Natural killer cell (primary cell): ENCODE measurements at regions not wholly inside any gene's neighbourhood (a gene's known extent, or its start where the extent isn't known, plus 50 kb on each side); places are given as distances from the start of the nearest gene placed in this dataset.

ENCODE experiments used
- ATAC-seq, 3 donors: fragments of 150-1000 bp in 2 of 3; fragments of 200-7000 bp in 1 of 3; cut with Tn5 transposase; 1 replicate in 1 of 3; 2 replicates in 2 of 3; pipeline ENCODE4 v1.10.0; 2021; ENCODE audit warnings: mild to moderate bottlenecking in 2 of 3, moderate library complexity in 2 of 3
- DNase-seq, 2 donors: peaks; one replicate each; pipeline versions ENCODE4 v3.0.0 to v3.0.0-alpha.2; 2013 to 2021; ENCODE audit warnings: mixed read lengths in 1 of 2
- H3K27ac ChIP-seq: one replicate; pipeline ENCODE4 v1.5.1; 2013; ENCODE audit warnings: mild to moderate bottlenecking, low read length
- H3K27me3 ChIP-seq: one replicate; pipeline ENCODE4 v1.6.1; 2013; ENCODE audit warnings: low read length; ENCODE audit not compliant: control insufficient read depth, insufficient read depth
- H3K36me3 ChIP-seq: one replicate; pipeline ENCODE4 v1.6.1; 2013; ENCODE audit warnings: low read length; ENCODE audit not compliant: control insufficient read depth, insufficient read depth
- H3K4me1 ChIP-seq: one replicate; pipeline ENCODE4 v1.6.1; 2013; ENCODE audit warnings: low read length; ENCODE audit not compliant: control insufficient read depth, insufficient read depth
- H3K4me3 ChIP-seq: one replicate; pipeline ENCODE4 v1.5.1; 2013; ENCODE audit warnings: low read length
- H3K9me3 ChIP-seq: one replicate; pipeline ENCODE4 v1.6.1; 2013; ENCODE audit warnings: low read length; ENCODE audit not compliant: control insufficient read depth, insufficient read depth
- H3K27ac Mint-ChIP-seq, 2 donors: one replicate each; pipeline ENCODE4 v1.8.0; 2022; ENCODE audit warnings: mild to moderate bottlenecking in 2 of 2, mixed read lengths in 2 of 2, moderate library complexity in 1 of 2
- H3K27me3 Mint-ChIP-seq, 2 donors: one replicate each; pipeline ENCODE4 v1.8.0; 2022; ENCODE audit warnings: low read depth in 2 of 2, mixed read lengths in 2 of 2
- H3K36me3 Mint-ChIP-seq: one replicate; pipeline ENCODE4 v1.8.0; 2022; ENCODE audit warnings: mixed read lengths
- H3K4me1 Mint-ChIP-seq, 2 donors: one replicate each; pipeline ENCODE4 v1.8.0; 2022; ENCODE audit warnings: mixed read lengths in 2 of 2
- H3K4me3 Mint-ChIP-seq: one replicate; pipeline ENCODE4 v1.8.0; 2022; ENCODE audit warnings: mild to moderate bottlenecking, moderate library complexity, mixed read lengths
- H3K9me3 Mint-ChIP-seq, 2 donors: one replicate each; pipeline ENCODE4 v1.8.0; 2022; ENCODE audit warnings: mixed read lengths in 2 of 2
- CTCF ChIP-seq: fragments of 200-600 bp; IDR thresholded peaks from one replicate; pipeline ENCODE4 v1.8.0; 2022; ENCODE audit warnings: antibody characterized with exemption
- WGBS: methylation state at CpG from one replicate; pipeline ENCODE4 v1.1.7; 2013; ENCODE audit warnings: missing lambda C conversion rate; ENCODE audit not compliant: insufficient coverage; 5-methylcytosine and 5-hydroxymethylcytosine counted together
- intact Hi-C: fragments of 100-400 bp; cut with micrococcal nuclease; formaldehyde crosslinking; loops from one replicate; pipeline ENCODE4 v1.14.2; 2022

GRCh38 chr15:39453620-39454019 lies 127.3 kb upstream of the THBS1 start:
- Histone ChIP-seq H3K27ac (no peak overlapping the region), H3K4me1 (no peaks in the 10 kb centered on the region), H3K36me3 (no peaks in the 10 kb centered on the region), H3K4me3 (no peak overlapping the region), H3K27me3 (no peaks in the 10 kb centered on the region), H3K9me3 (no peaks in the 10 kb centered on the region)
- H3K9me3 Mint-ChIP-seq = no peaks in the 10 kb centered on the region
- no peaks in the 10 kb centered on the region for H3K4me1 Mint-ChIP-seq
- 23% methylated on average over 4 of the region's 4 CpGs for WGBS
- H3K27me3 Mint-ChIP-seq = peaks cover 29 to 54% of the 10 kb centered on the region in 2 donors
- H3K27ac Mint-ChIP-seq = no peak overlapping the region
- ATAC-seq (no peak), DNase-seq (peak in 1 of 2 donors; percentile 7)
- TF ChIP-seq CTCF = no peak
- no peak overlapping the region for H3K4me3 Mint-ChIP-seq
- no peaks in the 10 kb centered on the region for H3K36me3 Mint-ChIP-seq
- intact Hi-C loops = no loop called here

GRCh38 chr15:39454189-39454986 lies 126.5 kb upstream of the THBS1 start:
- Mint-ChIP-seq H3K27ac (no peak overlapping the region), H3K27me3 (peaks cover 29 to 48% of the 10 kb centered on the region in 2 donors), H3K36me3 (no peaks in the 10 kb centered on the region), H3K4me3 (no peak overlapping the region), H3K9me3 (no peaks in the 10 kb centered on the region), H3K4me1 (no peaks in the 10 kb centered on the region)
- ATAC-seq = no peak
- no peaks in the 10 kb centered on the region for H3K4me1 ChIP-seq
- no peaks in the 10 kb centered on the region for H3K36me3 ChIP-seq
- TF ChIP-seq CTCF = no peak
- no peak overlapping the region for H3K27ac ChIP-seq
- no peaks in the 10 kb centered on the region for H3K9me3 ChIP-seq
- no peaks in the 10 kb centered on the region for H3K27me3 ChIP-seq
- intact Hi-C loops = no loop called here
- H3K4me3 ChIP-seq = no peak overlapping the region
- DNase-seq = no peak
- WGBS = 87% methylated on average over 4 of the region's 5 CpGs

- Mint-ChIP-seq H3K4me3 (no peak overlapping the region), H3K27me3 (peaks cover 23 to 38% of the 10 kb centered on the region in 2 donors), H3K36me3 (no peaks in the 10 kb centered on the region), H3K27ac (no peak overlapping the region), H3K9me3 (no peaks in the 10 kb centered on the region), H3K4me1 (no peaks in the 10 kb centered on the region)
- Histone ChIP-seq H3K36me3 (no peaks in the 10 kb centered on the region), H3K27ac (no peak overlapping the region), H3K9me3 (no peaks in the 10 kb centered on the region), H3K4me1 (no peaks in the 10 kb centered on the region), H3K4me3 (no peak overlapping the region), H3K27me3 (no peaks in the 10 kb centered on the region)
- intact Hi-C loops = no loop called here
- DNase-seq (no peak), ATAC-seq (no peak)
- WGBS = 86% methylated on average over 5 of the region's 5 CpGs
- no peak for TF ChIP-seq CTCF
These were observed 125.3 kb upstream of the THBS1 start for GRCh38 chr15:39455471-39455991.

GRCh38 chr15:39456159-39456558 lies 124.7 kb upstream of the THBS1 start:
- no peaks in the 10 kb centered on the region for H3K27me3 ChIP-seq
- no peaks in the 10 kb centered on the region for H3K9me3 ChIP-seq
- H3K4me3 Mint-ChIP-seq = no peak overlapping the region
- no peaks in the 10 kb centered on the region for H3K36me3 ChIP-seq
- DNase-seq = no peak
- ATAC-seq = no peak
- H3K27me3 Mint-ChIP-seq = peaks cover 23 to 38% of the 10 kb centered on the region in 2 donors
- H3K36me3 Mint-ChIP-seq = no peaks in the 10 kb centered on the region
- no peak overlapping the region for H3K27ac Mint-ChIP-seq
- TF ChIP-seq CTCF = no peak
- H3K4me1 Mint-ChIP-seq = no peaks in the 10 kb centered on the region
- no peaks in the 10 kb centered on the region for H3K4me1 ChIP-seq
- WGBS = 75% methylated on average over 2 of the region's 2 CpGs
- no peak overlapping the region for H3K27ac ChIP-seq
- H3K4me3 ChIP-seq = no peak overlapping the region
- no peaks in the 10 kb centered on the region for H3K9me3 Mint-ChIP-seq
- intact Hi-C loops = no loop called here
